Epithelial cell of esophagus (primary cell): ENCODE measurements at regions not wholly inside any gene's neighbourhood (a gene's known extent, or its start where the extent isn't known, plus 50 kb on each side); places are given as distances from the start of the nearest gene placed in this dataset.

Experiments used
- DNase-seq: peaks from one replicate; pipeline ENCODE4 v3.0.0; 2010; ENCODE audit warnings: low read depth
- H3K4me3 ChIP-seq: 2 replicates; pipeline ENCODE4 v1.5.1; 2011; ENCODE audit warnings: mild to moderate bottlenecking, low read length, control low read depth
- TF ChIP-seq, protein P1 (sequence below): IDR thresholded peaks from 2 replicates; pipeline ENCODE4 v1.5.1; 2011; ENCODE audit warnings: low read depth, mild to moderate bottlenecking, low read length, control low read depth, inconsistent platforms; ENCODE audit not compliant: insufficient read depth; ENCODE audit errors: missing control alignments

DNA sequence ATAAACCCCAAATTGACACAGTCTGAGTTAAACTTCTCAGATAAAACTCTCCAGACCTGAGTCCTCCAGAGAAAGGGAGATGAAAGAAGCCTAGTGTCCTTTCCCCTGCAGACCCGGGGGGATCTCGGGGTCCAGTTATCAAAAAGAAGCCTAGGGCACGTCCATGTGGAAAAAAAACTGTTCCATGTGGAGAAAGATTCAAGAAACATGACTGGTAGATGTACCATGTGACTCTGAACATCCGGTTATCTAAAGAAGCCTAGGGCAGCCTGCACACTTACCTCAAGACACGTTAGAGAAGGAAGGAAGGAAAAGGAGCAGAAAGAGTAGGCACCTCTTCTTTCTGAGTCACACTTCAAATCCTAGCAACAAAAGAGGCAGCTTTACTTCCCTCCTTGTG lies 421.0 kb downstream of the LRATD1 start:
- H3K4me3 ChIP-seq = no peak overlapping the region
- DNase-seq = no peak
- TF ChIP-seq, protein P1, sequence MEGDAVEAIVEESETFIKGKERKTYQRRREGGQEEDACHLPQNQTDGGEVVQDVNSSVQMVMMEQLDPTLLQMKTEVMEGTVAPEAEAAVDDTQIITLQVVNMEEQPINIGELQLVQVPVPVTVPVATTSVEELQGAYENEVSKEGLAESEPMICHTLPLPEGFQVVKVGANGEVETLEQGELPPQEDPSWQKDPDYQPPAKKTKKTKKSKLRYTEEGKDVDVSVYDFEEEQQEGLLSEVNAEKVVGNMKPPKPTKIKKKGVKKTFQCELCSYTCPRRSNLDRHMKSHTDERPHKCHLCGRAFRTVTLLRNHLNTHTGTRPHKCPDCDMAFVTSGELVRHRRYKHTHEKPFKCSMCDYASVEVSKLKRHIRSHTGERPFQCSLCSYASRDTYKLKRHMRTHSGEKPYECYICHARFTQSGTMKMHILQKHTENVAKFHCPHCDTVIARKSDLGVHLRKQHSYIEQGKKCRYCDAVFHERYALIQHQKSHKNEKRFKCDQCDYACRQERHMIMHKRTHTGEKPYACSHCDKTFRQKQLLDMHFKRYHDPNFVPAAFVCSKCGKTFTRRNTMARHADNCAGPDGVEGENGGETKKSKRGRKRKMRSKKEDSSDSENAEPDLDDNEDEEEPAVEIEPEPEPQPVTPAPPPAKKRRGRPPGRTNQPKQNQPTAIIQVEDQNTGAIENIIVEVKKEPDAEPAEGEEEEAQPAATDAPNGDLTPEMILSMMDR = no peak

DNA sequence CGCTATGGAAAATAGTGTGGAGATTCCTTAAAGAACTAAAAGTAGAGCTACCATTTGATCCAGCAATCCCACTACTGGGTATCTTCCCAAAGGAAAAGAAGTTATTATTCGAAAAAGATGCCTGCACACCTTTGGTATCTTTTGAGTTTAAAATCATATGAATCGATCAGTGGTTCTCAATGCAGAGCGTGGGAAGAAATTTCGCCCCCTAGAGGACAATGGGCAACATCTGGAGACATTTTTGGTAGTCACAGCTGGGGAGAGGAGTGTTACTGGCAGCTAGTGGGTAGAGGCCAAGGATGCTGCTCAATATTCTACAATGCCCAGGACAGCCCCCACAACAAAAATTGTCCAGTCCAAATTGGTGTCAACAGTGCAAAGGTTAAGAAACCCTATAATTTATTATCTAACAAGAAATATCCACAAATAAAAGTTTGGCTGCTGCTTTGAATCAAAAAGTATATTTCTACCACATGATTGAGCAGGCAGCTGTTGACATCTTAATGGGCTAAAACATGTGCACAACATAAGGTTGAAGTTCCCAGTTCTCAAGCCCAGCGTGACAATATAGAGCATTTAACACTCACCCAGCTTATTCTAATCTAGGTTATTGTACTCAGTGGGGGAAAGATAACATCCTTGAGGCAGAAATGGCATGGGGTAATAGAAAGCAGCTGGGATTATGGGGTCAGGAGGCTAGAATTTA lies 425.7 kb downstream of the LRATD1 start:
- TF ChIP-seq, protein P1 = peak; percentile 20
- H3K4me3 ChIP-seq = no peak overlapping the region
- DNase-seq = no peak

DNA sequence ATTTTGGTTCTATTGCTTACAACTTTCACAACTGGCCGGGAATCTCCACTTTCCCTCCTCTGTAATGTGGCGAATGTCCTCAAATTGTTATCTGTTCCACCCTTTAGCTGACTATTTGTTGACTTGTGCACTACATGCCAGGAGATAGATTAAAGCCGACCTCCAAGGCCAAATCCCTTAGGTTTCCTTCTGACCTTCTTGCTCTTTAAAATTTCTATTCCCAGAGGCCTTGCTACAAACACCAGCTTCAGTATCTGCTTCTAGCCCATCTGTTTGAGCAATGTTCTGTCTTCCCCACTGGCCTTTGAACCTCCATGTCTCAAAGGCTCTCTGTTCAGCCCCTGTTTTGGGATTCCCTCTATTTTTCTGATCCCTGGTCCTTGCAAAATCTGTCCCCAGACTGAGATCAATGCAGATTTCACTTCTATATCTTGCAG lies 426.2 kb downstream of the LRATD1 start:
- DNase-seq = no peak
- no peak overlapping the region for H3K4me3 ChIP-seq
- TF ChIP-seq, protein P1 = no peak

DNA sequence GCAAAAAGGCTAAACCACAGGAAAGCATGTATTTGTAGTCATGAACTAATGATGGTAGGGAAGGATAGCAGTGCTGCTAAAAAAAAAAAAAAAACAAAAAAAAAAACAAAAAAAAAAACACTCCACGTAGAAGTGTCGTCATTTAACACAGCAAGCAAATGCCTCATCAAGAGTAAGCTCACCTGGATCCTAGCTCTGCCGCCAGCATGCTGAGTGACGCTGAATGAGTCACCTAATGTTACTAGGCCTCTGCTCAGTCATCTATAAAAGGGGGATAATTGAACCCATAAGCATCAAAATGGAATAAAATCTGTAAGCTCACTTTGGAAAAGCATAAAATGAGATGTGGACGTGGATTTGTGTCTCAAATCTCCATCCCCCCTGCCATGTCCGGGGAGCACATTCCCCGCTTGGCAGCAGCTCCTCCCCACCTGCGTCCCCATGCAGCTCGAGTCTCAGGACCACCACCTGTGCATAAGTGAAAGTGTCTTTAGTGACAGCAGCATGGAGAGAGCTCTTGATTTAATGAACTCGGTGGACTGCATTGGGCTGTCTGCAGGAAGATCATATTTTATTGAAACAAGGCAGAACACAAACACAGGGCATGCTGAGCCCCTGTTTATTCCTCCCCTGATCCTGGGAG lies 427.5 kb downstream of the LRATD1 start:
- peak; percentile 67 for DNase-seq
- no peak overlapping the region for H3K4me3 ChIP-seq
- TF ChIP-seq, protein P1 = no peak

DNA sequence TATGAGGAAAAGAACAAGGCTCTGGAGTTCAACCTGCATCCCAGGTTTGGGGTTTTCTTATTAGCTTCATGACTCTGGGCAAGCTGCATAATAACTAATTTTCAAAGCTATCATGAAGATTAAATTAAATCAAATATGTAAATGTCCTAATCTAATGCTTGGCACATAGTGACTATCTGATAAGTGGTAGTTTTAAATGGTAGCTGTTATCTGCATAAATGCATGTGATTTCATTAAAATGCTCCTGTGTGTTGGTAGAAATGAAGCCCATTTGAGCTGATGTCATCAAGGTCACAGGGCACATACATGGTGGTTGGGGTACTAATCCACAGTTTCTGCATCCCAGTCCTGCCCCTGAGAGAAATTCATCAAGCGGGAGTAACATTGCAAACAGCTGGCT lies 428.8 kb downstream of the LRATD1 start:
- TF ChIP-seq, protein P1 = no peak
- no peak overlapping the region for H3K4me3 ChIP-seq
- no peak for DNase-seq

DNA sequence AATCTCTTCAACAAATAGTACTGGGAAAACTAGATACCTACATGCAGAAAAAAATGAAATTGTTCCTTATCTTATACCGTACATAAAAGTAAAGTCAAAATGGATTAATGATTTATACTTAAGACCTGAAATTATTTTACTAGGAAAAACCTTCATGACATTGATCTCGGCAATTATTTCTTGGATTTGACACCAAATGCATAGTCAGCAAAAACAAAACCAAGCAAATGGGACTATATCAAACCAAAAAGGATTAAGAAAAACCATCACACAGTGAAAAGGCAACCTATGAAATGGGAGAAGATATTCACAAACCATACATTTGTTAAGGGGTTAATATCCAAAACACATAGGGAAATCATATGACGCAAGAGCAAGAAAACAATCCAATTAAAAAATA lies 433.6 kb downstream of the LRATD1 start:
- DNase-seq = no peak
- TF ChIP-seq, protein P1 = no peak
- no peak overlapping the region for H3K4me3 ChIP-seq

DNA sequence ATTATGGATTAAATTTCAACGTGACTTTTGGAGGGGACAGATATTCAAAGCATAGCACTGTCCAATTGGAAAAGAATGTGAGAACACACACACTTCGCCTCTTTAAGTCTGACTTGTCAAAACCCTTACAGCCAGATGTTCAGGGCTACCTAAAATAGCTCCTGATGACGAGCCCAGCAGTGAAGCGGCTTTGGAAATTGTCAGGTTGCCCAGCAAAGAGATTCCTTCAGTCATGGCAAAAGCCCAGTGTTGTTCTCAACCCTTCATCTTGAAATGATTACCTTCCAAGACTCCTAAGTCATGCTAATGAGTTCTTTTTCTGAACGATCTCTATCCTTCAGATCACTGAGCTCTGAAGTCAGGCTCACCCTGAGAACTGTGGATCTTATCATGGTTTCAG lies 436.6 kb downstream of the LRATD1 start:
- no peak for DNase-seq
- H3K4me3 ChIP-seq = no peak overlapping the region
- TF ChIP-seq, protein P1 = no peak
